ENCODE measurements at regions not wholly inside any gene's neighbourhood (a gene's known extent, or its start where the extent isn't known, plus 50 kb on each side); places are given as distances from the start of the nearest gene placed in this dataset.
A peak's percentile ranks its signal among the peaks of the same experiment; 100 is the strongest.

DNA sequence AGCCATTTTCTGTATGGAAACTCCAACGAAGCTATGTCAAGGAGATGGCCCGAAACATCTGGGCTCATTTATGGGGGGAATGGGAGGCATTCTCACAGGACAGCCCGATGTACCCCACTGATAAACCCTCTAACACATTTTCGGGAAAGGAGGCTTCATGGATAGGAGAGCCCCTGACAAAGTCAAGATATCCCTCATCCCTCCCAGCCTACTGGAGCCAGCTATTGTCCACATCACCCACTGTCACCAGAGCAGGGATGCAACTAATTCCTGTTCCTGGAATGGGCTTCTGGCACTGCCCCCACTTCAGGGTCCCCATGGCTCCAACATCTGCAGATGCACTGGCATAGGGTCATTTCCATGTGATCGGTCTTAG is 98.2 kb upstream of the BMPER start:
- H3K4me1 ChIP-seq (ENCODE audit: insufficient read depth, low read length), result peaks cover 25% of the 10 kb centered on the region
- no peaks in the 10 kb centered on the region for H4K20me1 ChIP-seq (ENCODE audit: insufficient read depth, low read length)
- ChIA-PET CTCF (ENCODE audit: low intra/inter-chr PET ratio, low total read pairs) (interaction anchor here (0.6 to 1.6 kb wide), 2 partner anchors 50 to 89 kb away, joined by 4 to 8 read pairs; no protein-coding TSS in a partner anchor), POLR2A (no interaction called here)
- no peaks in the 10 kb centered on the region for H3K9me3 ChIP-seq (ENCODE audit: low read length)
- DNase-seq (ENCODE audit: low spot score), result no peak
- H3K27ac ChIP-seq (ENCODE audit: extremely low read length, insufficient read depth, low read length), result no peak overlapping the region
- TF ChIP-seq GATA4 (IDR thresholded peaks at IDR 0.05; ENCODE audit: borderline replicate concordance, low read depth) (no peak), TCF12 (IDR thresholded peaks at IDR 0.05) (no peak), TCF12 (CRISPR knock-in tag; IDR thresholded peaks at IDR 0.05) (no peak), ZNF577 (CRISPR knock-in tag; IDR thresholded peaks at IDR 0.05; ENCODE audit: borderline replicate concordance, low read depth) (no peak)
- TF ChIP-seq, protein P1, sequence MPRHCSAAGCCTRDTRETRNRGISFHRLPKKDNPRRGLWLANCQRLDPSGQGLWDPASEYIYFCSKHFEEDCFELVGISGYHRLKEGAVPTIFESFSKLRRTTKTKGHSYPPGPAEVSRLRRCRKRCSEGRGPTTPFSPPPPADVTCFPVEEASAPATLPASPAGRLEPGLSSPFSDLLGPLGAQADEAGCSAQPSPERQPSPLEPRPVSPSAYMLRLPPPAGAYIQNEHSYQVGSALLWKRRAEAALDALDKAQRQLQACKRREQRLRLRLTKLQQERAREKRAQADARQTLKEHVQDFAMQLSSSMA (CRISPR knock-in tag; IDR thresholded peaks at IDR 0.05), result no peak
- no peaks in the 10 kb centered on the region for H3K79me2 ChIP-seq (ENCODE audit: insufficient read depth, low read length)
- FAIRE-seq, result no peak
- no peak overlapping the region for H3K4me3 ChIP-seq (replicated peaks in 1 of 3; ENCODE audit: insufficient read depth in 1 of 3, low read depth in 2 of 3, low read length in 3 of 3)
- no peaks in the 10 kb centered on the region for H3K36me3 ChIP-seq (replicated peaks in 1 of 2; ENCODE audit: control insufficient read depth in 1 of 2, insufficient read depth in 2 of 2, low read length in 2 of 2)
- peak overlapping the region; percentile 19 for H3K4me2 ChIP-seq (ENCODE audit: low read depth, low read length)
- in situ Hi-C loops (cut with HindIII; ENCODE audit: extremely low pct_ligation_motif_present, low pct_unique_long_range_greater_than_20kb), result no loop called here
- no TSS peak for BruUV-seq (replicated peaks)
- no peak overlapping the region for H3K9ac ChIP-seq (ENCODE audit: insufficient read depth, low read depth, low read length)
- intact Hi-C loops (cut with micrococcal nuclease; ENCODE audit: unreplicated experiment), result no loop called here
- no peak overlapping the region for H2AFZ ChIP-seq (ENCODE audit: low read length)
- peak; percentile 39 for ATAC-seq
- no peaks in the 10 kb centered on the region for H3K27me3 ChIP-seq (ENCODE audit: control insufficient read depth in 1 of 2, insufficient read depth in 2 of 2, low read length in 2 of 2)
- WGBS (ENCODE audit: low lambda C conversion rate), result 73% methylated on average over 5 of the region's 5 CpGs

DNA sequence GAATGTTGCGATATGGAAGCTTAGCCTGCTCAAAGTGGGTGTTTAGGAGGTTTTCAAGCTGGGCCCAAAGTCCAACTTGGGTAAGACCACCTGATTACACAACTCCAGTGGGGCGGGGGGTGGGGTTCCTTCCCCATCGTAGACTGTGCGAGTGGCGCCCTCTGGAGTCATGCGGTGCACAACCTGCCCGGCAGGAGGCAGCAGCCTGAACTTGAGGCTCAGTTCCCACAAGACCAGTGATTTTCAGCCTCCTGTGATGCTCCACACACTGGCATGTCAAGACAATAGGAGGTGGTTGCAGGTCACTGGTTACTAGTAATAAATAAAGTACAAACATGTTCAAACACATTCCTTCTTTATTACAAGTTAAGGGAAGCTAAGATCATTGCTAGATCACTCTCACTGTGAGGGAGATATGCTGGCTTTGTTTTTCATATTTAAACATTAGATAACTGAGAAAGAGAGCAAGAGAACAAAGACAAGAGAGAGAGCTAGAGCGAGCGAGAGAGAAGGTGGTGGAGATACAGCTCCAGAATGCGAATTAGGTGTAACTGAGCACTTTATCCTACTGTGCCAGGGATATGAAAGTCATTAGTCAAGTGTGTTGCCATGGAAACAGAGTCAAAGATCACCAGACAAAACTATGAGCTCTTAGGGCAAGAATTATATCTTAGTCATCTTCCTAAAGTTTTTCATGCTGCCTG is 97.4 kb upstream of the BMPER start:
- Histone ChIP-seq H3K36me3 (replicated peaks in 1 of 2; ENCODE audit: control insufficient read depth in 1 of 2, insufficient read depth in 2 of 2, low read length in 2 of 2) (no peaks in the 10 kb centered on the region), H3K9me3 (ENCODE audit: low read length) (no peaks in the 10 kb centered on the region), H4K20me1 (ENCODE audit: insufficient read depth, low read length) (no peaks in the 10 kb centered on the region), H2AFZ (ENCODE audit: low read length) (no peak overlapping the region), H3K4me1 (ENCODE audit: insufficient read depth, low read length) (peaks cover 25% of the 10 kb centered on the region), H3K27ac (ENCODE audit: extremely low read length, insufficient read depth, low read length) (no peak overlapping the region), H3K9ac (ENCODE audit: insufficient read depth, low read depth, low read length) (no peak overlapping the region), H3K79me2 (ENCODE audit: insufficient read depth, low read length) (no peaks in the 10 kb centered on the region), H3K4me3 (replicated peaks in 1 of 3; ENCODE audit: insufficient read depth in 1 of 3, low read depth in 2 of 3, low read length in 3 of 3) (no peak overlapping the region), H3K27me3 (ENCODE audit: control insufficient read depth in 1 of 2, insufficient read depth in 2 of 2, low read length in 2 of 2) (no peaks in the 10 kb centered on the region), H3K4me2 (ENCODE audit: low read depth, low read length) (peak overlapping the region; percentile 19; the same call in 1 of the 2 replicates)
- DNase-seq (ENCODE audit: low spot score) (peak; percentile 69), FAIRE-seq (peak; percentile 91), ATAC-seq (peak; percentile 88)
- in situ Hi-C loops (cut with HindIII; ENCODE audit: extremely low pct_ligation_motif_present, low pct_unique_long_range_greater_than_20kb), result no loop called here
- intact Hi-C loops (cut with micrococcal nuclease; ENCODE audit: unreplicated experiment), result no loop called here
- ChIA-PET CTCF (ENCODE audit: low intra/inter-chr PET ratio, low total read pairs) (interaction anchor here (0.6 to 1.6 kb wide), 2 partner anchors 50 to 88 kb away, joined by 4 to 8 read pairs; no protein-coding TSS in a partner anchor), POLR2A (no interaction called here)
- WGBS (ENCODE audit: low lambda C conversion rate), result 6% methylated on average over 4 of the region's 10 CpGs
- no TSS peak for BruUV-seq (replicated peaks)
- peak; percentile 90 for TF ChIP-seq NCOR1 (IDR thresholded peaks at IDR 0.05; ENCODE audit: borderline replicate concordance, low read length)
- peak; percentile 37; the same call in 1 of the 2 replicates for TF ChIP-seq ZBTB7A (CRISPR knock-in tag; IDR thresholded peaks at IDR 0.05)
- TF ChIP-seq CBX1 (IDR thresholded peaks at IDR 0.05; ENCODE audit: low read depth), result peak; percentile 23
- TF ChIP-seq, protein P2, sequence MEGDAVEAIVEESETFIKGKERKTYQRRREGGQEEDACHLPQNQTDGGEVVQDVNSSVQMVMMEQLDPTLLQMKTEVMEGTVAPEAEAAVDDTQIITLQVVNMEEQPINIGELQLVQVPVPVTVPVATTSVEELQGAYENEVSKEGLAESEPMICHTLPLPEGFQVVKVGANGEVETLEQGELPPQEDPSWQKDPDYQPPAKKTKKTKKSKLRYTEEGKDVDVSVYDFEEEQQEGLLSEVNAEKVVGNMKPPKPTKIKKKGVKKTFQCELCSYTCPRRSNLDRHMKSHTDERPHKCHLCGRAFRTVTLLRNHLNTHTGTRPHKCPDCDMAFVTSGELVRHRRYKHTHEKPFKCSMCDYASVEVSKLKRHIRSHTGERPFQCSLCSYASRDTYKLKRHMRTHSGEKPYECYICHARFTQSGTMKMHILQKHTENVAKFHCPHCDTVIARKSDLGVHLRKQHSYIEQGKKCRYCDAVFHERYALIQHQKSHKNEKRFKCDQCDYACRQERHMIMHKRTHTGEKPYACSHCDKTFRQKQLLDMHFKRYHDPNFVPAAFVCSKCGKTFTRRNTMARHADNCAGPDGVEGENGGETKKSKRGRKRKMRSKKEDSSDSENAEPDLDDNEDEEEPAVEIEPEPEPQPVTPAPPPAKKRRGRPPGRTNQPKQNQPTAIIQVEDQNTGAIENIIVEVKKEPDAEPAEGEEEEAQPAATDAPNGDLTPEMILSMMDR (CRISPR knock-in tag; IDR thresholded peaks at IDR 0.05), result peak; percentile 90
- no peak for TF ChIP-seq NFE2L2 (IDR thresholded peaks at IDR 0.05; ENCODE audit: low read length)
- TF ChIP-seq ZNF775 (CRISPR knock-in tag; IDR thresholded peaks at IDR 0.05; ENCODE audit: borderline replicate concordance), result no peak
- no peak for TF ChIP-seq RELA (CRISPR knock-in tag; IDR thresholded peaks at IDR 0.05)
- TF ChIP-seq ZSCAN22 (CRISPR knock-in tag; IDR thresholded peaks at IDR 0.05), result no peak
- no peak for TF ChIP-seq SOX6 (IDR thresholded peaks at IDR 0.05)
- TF ChIP-seq SOX6 (CRISPR knock-in tag; IDR thresholded peaks at IDR 0.05), result peak; percentile 57; the same call in 1 of the 2 replicates
- TF ChIP-seq TRIM24 (CRISPR knock-in tag; IDR thresholded peaks at IDR 0.05), result peak; percentile 90
- no peak for TF ChIP-seq IKZF4 (CRISPR knock-in tag; IDR thresholded peaks at IDR 0.05; ENCODE audit: borderline replicate concordance, low read depth, not compliant biosample characterization)
- no peak for TF ChIP-seq ZNF567 (CRISPR knock-in tag; IDR thresholded peaks at IDR 0.05; ENCODE audit: borderline replicate concordance)

Data from HepG2 (cell line).